Thymus (tissue), 11 donors: ENCODE measurements at regions not wholly inside any gene's neighbourhood (a gene's known extent, or its start where the extent isn't known, plus 50 kb on each side); places are given as distances from the start of the nearest gene placed in this dataset.
"Not testable (repeated sequence)": the region's sequence is repeated elsewhere in the genome, so short reads cannot be mapped to it uniquely, and the experiment has no call there.

Experiments
- DNase-seq, 9 donors: peaks; one replicate each; pipeline ENCODE4 v3.0.0-alpha.2; 2013; ENCODE audit warnings: low spot score in 9 of 9, low read depth in 6 of 9, missing footprints in 1 of 9
- H3K27ac ChIP-seq, 2 donors: one replicate each; pipeline ENCODE4 v1.5.1; 2013; ENCODE audit warnings: control low read depth in 1 of 2, low read depth in 1 of 2, low read length in 1 of 2, mild to moderate bottlenecking in 1 of 2, moderate library complexity in 1 of 2
- H3K27me3 ChIP-seq, 2 donors: one replicate each; pipeline ENCODE4 v1.5.1; 2013; ENCODE audit warnings: low read length in 1 of 2; ENCODE audit not compliant: control insufficient read depth in 2 of 2, insufficient read depth in 1 of 2
- H3K36me3 ChIP-seq, 2 donors: one replicate each; pipeline ENCODE4 v1.5.1; 2013; ENCODE audit warnings: low read length in 1 of 2, mild to moderate bottlenecking in 1 of 2, moderate library complexity in 1 of 2; ENCODE audit not compliant: control insufficient read depth in 2 of 2, insufficient read depth in 2 of 2
- H3K4me1 ChIP-seq, 2 donors: one replicate each; pipeline ENCODE4 v1.5.1; 2013; ENCODE audit warnings: low read length in 2 of 2; ENCODE audit not compliant: control insufficient read depth in 2 of 2, insufficient read depth in 2 of 2
- H3K4me3 ChIP-seq, 2 donors: one replicate each; pipeline ENCODE4 v1.5.1; 2013; ENCODE audit warnings: low read length in 2 of 2, control low read depth in 1 of 2, mild to moderate bottlenecking in 1 of 2
- H3K9me3 ChIP-seq, 2 donors: one replicate each; pipeline ENCODE4 v1.5.1; 2013; ENCODE audit warnings: low read length in 1 of 2, mild to moderate bottlenecking in 1 of 2; ENCODE audit not compliant: control insufficient read depth in 2 of 2, insufficient read depth in 1 of 2
- WGBS: extraction: QIAGEN DNeasy Blood & Tissue Kit; methylation state at CpG from one replicate; pipeline ENCODE4 v1.1.7; 2013; 5-methylcytosine and 5-hydroxymethylcytosine counted together
- donor health status: healthy.

GRCh38 chr20:30824666-30825065 lies 432.8 kb upstream of the DEFB115 start:
- not testable (repeated sequence) for H3K4me1 ChIP-seq, H3K36me3 ChIP-seq, DNase-seq, H3K27me3 ChIP-seq, H3K4me3 ChIP-seq, H3K27ac ChIP-seq
- peaks cover 5 to 14% of the 10 kb centered on the region in 2 donors for H3K9me3 ChIP-seq
- WGBS = 87% methylated on average over 7 of the region's 7 CpGs

- 64% methylated on average over 5 of the region's 5 CpGs for WGBS
- DNase-seq, H3K4me1 ChIP-seq, H3K9me3 ChIP-seq, H3K4me3 ChIP-seq, H3K27me3 ChIP-seq, H3K36me3 ChIP-seq, H3K27ac ChIP-seq: not testable (repeated sequence)
These were observed 411.5 kb upstream of the DEFB115 start for GRCh38 chr20:30845923-30846322.

- not testable (repeated sequence) for H3K4me1 ChIP-seq, H3K27ac ChIP-seq, DNase-seq, H3K4me3 ChIP-seq, H3K36me3 ChIP-seq, H3K27me3 ChIP-seq
- 85% methylated on average over 12 of the region's 12 CpGs for WGBS
- peaks cover 6 to 15% of the 10 kb centered on the region in 2 donors for H3K9me3 ChIP-seq
These were observed 389.2 kb upstream of the DEFB115 start for GRCh38 chr20:30868271-30868670.

GRCh38 chr20:30871127-30871526 lies 386.3 kb upstream of the DEFB115 start:
- WGBS = 79% methylated on average over 7 of the region's 7 CpGs
- H3K27ac ChIP-seq, H3K4me3 ChIP-seq, H3K36me3 ChIP-seq, H3K4me1 ChIP-seq, H3K9me3 ChIP-seq, DNase-seq, H3K27me3 ChIP-seq: not testable (repeated sequence)

GRCh38 chr20:30872252-30872651 lies 385.2 kb upstream of the DEFB115 start:
- not testable (repeated sequence) for H3K9me3 ChIP-seq, H3K4me3 ChIP-seq, DNase-seq, H3K27me3 ChIP-seq, H3K27ac ChIP-seq, H3K4me1 ChIP-seq, H3K36me3 ChIP-seq
- WGBS = 79% methylated on average over 7 of the region's 7 CpGs

GRCh38 chr20:30875868-30876267 lies 381.6 kb upstream of the DEFB115 start:
- not testable (repeated sequence) for H3K9me3 ChIP-seq, H3K27ac ChIP-seq

GRCh38 chr20:30891400-30891799 lies 366.1 kb upstream of the DEFB115 start:
- H3K4me1 ChIP-seq, H3K36me3 ChIP-seq, H3K27ac ChIP-seq, DNase-seq, H3K4me3 ChIP-seq, H3K27me3 ChIP-seq: not testable (repeated sequence)
- 14% methylated on average over 20 of the region's 20 CpGs for WGBS
- H3K9me3 ChIP-seq = peaks cover 8 to 36% of the 10 kb centered on the region in 2 donors

More at GRCh38 chr20:30875868-30876267, 381.6 kb upstream of the DEFB115 start:
- not testable (repeated sequence) for H3K4me1 ChIP-seq, H3K27me3 ChIP-seq, DNase-seq, H3K4me3 ChIP-seq, H3K36me3 ChIP-seq

GRCh38 chr20:30892541-30893345 lies 364.7 kb upstream of the DEFB115 start:
- Histone ChIP-seq H3K36me3 (no peaks in the 10 kb centered on the region), H3K27ac (no peak overlapping the region), H3K9me3 (peaks cover 8 to 36% of the 10 kb centered on the region in 2 donors), H3K4me3 (no peak overlapping the region), H3K27me3 (no peaks in the 10 kb centered on the region), H3K4me1 (no peaks in the 10 kb centered on the region)
- 12% methylated on average over 38 of the region's 38 CpGs for WGBS
- DNase-seq = no peak

GRCh38 chr20:30893346-30894314 lies 363.8 kb upstream of the DEFB115 start:
- not testable (repeated sequence) for H3K4me3 ChIP-seq

More at GRCh38 chr20:30893346-30894314, 363.8 kb upstream of the DEFB115 start:
- DNase-seq, H3K27ac ChIP-seq, H3K27me3 ChIP-seq, H3K36me3 ChIP-seq, H3K4me1 ChIP-seq: not testable (repeated sequence)
- WGBS = 15% methylated on average over 48 of the region's 48 CpGs
- H3K9me3 ChIP-seq = peaks cover 8 to 37% of the 10 kb centered on the region in 2 donors
